OCI-LY7 (cell line): ENCODE measurements at regions not wholly inside any gene's neighbourhood (a gene's known extent, or its start where the extent isn't known, plus 50 kb on each side); places are given as distances from the start of the nearest gene placed in this dataset.
"Not testable (repeated sequence)": the region's sequence is repeated elsewhere in the genome, so short reads cannot be mapped to it uniquely, and the experiment has no call there.

Source experiments
- BruUV-seq: library from RNA; stranded (reverse); fragments of 400-500 nt; replicated peaks from 2 replicates; lab custom pipeline; 2021; lab: Mats Ljungman, UMichigan
- CTCF ChIA-PET: fragments of 300-600 bp; sonication (Branson Sonifier 250); formaldehyde crosslinking; loops from one replicate; lab custom pipeline; 2022; ENCODE audit warnings: antibody characterized with exemption; ENCODE audit not compliant: unreplicated experiment; lab: Charles Lee
- POLR2A ChIA-PET: fragments of 300-600 bp; sonication (Branson Sonifier 250); formaldehyde crosslinking; loops from one replicate; lab custom pipeline; 2022; ENCODE audit warnings: antibody characterized with exemption; lab: Charles Lee
- DNase-seq: peaks from one replicate; pipeline ENCODE4 v3.0.0-alpha.2; 2015; ENCODE audit warnings: low spot score
- H2AFZ ChIP-seq: fragments of 200-600 bp; sonication (generic), shearing (Covaris generic); 2 replicates; pipeline ENCODE4 v1.6.1; 2014; ENCODE audit warnings: mild to moderate bottlenecking, antibody characterized with exemption, low read length, moderate library complexity
- H3K27ac ChIP-seq: fragments of 200-600 bp; sonication (generic); 2 replicates; pipeline ENCODE4 v1.5.1; 2014; ENCODE audit warnings: mixed run types, low read depth, mild to moderate bottlenecking, moderate library complexity, low read length, inconsistent platforms; ENCODE audit not compliant: poor library complexity, severe bottlenecking
- H3K36me3 ChIP-seq: fragments of 200-600 bp; sonication (generic); 2 replicates; pipeline ENCODE4 v1.6.1; 2014; ENCODE audit warnings: mild to moderate bottlenecking, antibody characterized with exemption, low read length, moderate library complexity, mixed read lengths; ENCODE audit not compliant: insufficient read depth
- H3K4me1 ChIP-seq: fragments of 200-600 bp; sonication (generic); 2 replicates; pipeline ENCODE4 v1.5.1; 2014; ENCODE audit warnings: mild to moderate bottlenecking, low read length; ENCODE audit not compliant: insufficient read depth, poor library complexity, severe bottlenecking
- H3K4me2 ChIP-seq: fragments of 200-600 bp; sonication (generic); 2 replicates; pipeline ENCODE4 v1.6.1; 2014; ENCODE audit warnings: mild to moderate bottlenecking, low read length
- H3K4me3 ChIP-seq: fragments of 200-600 bp; sonication (generic); 2 replicates; pipeline ENCODE4 v1.5.1; 2014; ENCODE audit warnings: mild to moderate bottlenecking, low read depth, low read length; ENCODE audit not compliant: poor library complexity, severe bottlenecking
- H3K79me2 ChIP-seq: fragments of 200-600 bp; sonication (generic); 2 replicates; pipeline ENCODE4 v1.6.1; 2016; ENCODE audit warnings: low read depth, mild to moderate bottlenecking, low read length, moderate library complexity, mixed read lengths; ENCODE audit not compliant: insufficient read depth
- H3K9me2 ChIP-seq: fragments of 200-600 bp; sonication (generic); 2 replicates; pipeline ENCODE4 v1.6.1; 2016; ENCODE audit warnings: mild to moderate bottlenecking, low read length, mixed read lengths; ENCODE audit not compliant: insufficient read depth
- H3K9me3 ChIP-seq: fragments of 200-600 bp; sonication (generic); 2 replicates; pipeline ENCODE4 v1.6.1; 2014; ENCODE audit warnings: mild to moderate bottlenecking, mixed run types, low read length, mixed read lengths
- H4K20me1 ChIP-seq: fragments of 200-600 bp; sonication (generic); 2 replicates; pipeline ENCODE4 v1.6.1; 2014; ENCODE audit warnings: mild to moderate bottlenecking, antibody characterized with exemption, low read length, moderate library complexity, mixed read lengths; ENCODE audit not compliant: insufficient read depth
- EZH2phosphoT487 ChIP-seq: fragments of 200-600 bp; sonication (generic); IDR thresholded peaks from 2 replicates; pipeline ENCODE4 v1.6.1; 2018; ENCODE audit warnings: low read depth, borderline replicate concordance, mild to moderate bottlenecking, mixed run types, antibody characterized with exemption, low read length, moderate library complexity, mixed read lengths
- intact Hi-C: fragments of 100-400 bp; cut with micrococcal nuclease; formaldehyde crosslinking; loops from one replicate; pipeline ENCODE4 v1.10.0; 2022; ENCODE audit not compliant: unreplicated experiment
- TF ChIP-seq, protein P1 (sequence below): fragments of 200-600 bp; sonication (generic); conservative IDR thresholded peaks from 2 replicates; pipeline ENCODE4 v1.5.1; 2014; ENCODE audit warnings: mild to moderate bottlenecking, antibody characterized with exemption, low read length, moderate library complexity, mixed read lengths

DNA sequence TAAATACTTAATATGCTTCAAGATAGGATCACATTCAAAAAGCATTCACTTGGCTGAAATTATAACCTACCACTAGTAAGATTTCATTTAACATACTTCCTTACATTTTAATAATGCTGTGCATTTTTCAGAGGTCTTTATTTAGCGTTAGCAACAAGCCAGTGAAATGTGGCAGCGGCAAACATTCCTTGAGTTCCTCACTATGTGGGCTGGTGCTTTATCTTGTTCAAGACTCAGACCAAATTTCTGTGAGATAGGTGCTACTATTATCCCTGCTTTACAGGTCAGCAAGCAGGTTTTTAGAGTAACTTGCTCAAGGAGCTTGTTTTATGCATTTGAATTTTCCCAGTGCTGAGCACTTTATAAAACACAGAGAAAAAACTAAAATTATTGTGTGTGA, 132.7 kb downstream of the PLPPR4 start:
- no peaks in the 10 kb centered on the region for H4K20me1 ChIP-seq
- no peaks in the 10 kb centered on the region for H3K9me3 ChIP-seq
- ChIA-PET POLR2A (no interaction called here), CTCF (no interaction called here)
- H3K4me3 ChIP-seq, result no peak overlapping the region
- BruUV-seq, result no TSS peak
- TF ChIP-seq, protein P1, sequence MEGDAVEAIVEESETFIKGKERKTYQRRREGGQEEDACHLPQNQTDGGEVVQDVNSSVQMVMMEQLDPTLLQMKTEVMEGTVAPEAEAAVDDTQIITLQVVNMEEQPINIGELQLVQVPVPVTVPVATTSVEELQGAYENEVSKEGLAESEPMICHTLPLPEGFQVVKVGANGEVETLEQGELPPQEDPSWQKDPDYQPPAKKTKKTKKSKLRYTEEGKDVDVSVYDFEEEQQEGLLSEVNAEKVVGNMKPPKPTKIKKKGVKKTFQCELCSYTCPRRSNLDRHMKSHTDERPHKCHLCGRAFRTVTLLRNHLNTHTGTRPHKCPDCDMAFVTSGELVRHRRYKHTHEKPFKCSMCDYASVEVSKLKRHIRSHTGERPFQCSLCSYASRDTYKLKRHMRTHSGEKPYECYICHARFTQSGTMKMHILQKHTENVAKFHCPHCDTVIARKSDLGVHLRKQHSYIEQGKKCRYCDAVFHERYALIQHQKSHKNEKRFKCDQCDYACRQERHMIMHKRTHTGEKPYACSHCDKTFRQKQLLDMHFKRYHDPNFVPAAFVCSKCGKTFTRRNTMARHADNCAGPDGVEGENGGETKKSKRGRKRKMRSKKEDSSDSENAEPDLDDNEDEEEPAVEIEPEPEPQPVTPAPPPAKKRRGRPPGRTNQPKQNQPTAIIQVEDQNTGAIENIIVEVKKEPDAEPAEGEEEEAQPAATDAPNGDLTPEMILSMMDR, result no peak
- no peak for TF ChIP-seq EZH2phosphoT487
- H3K27ac ChIP-seq, result no peak overlapping the region
- no peak overlapping the region for H3K4me2 ChIP-seq
- no peaks in the 10 kb centered on the region for H3K4me1 ChIP-seq
- no peak for DNase-seq
- H3K36me3 ChIP-seq, result no peaks in the 10 kb centered on the region
- no peaks in the 10 kb centered on the region for H3K79me2 ChIP-seq
- H2AFZ ChIP-seq, result no peak overlapping the region
- intact Hi-C loops, result no loop called here
- no peaks in the 10 kb centered on the region for H3K9me2 ChIP-seq

DNA sequence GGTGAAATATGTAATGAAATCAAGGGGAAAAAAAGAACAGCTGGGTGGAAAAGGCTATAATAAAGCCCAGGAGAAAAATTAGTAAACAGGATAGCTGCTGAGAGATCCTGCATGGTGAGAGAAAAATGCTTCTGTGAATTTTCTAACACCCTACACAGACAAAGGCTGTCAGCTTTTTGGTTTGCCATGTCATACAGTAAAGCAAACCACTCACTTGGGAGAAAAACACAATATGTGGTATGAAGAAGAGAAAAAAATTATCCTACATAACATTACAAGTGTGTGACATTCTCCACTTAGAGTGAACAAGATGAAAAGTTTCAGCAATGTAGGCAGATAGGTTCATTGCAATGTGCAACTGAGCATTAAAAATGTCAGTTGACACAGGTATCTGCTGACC, 133.6 kb downstream of the PLPPR4 start:
- CTCF ChIA-PET, result no interaction called here
- Histone ChIP-seq H3K4me3 (no peak overlapping the region), H3K27ac (no peak overlapping the region), H4K20me1 (no peaks in the 10 kb centered on the region), H3K36me3 (no peaks in the 10 kb centered on the region), H3K4me2 (no peak overlapping the region), H2AFZ (no peak overlapping the region), H3K9me2 (no peaks in the 10 kb centered on the region), H3K79me2 (no peaks in the 10 kb centered on the region), H3K9me3 (no peaks in the 10 kb centered on the region), H3K4me1 (no peaks in the 10 kb centered on the region)
- DNase-seq, result no peak
- no peak for TF ChIP-seq EZH2phosphoT487
- TF ChIP-seq, protein P1, result no peak
- POLR2A ChIA-PET, result no interaction called here
- intact Hi-C loops, result no loop called here
- BruUV-seq, result no TSS peak

DNA sequence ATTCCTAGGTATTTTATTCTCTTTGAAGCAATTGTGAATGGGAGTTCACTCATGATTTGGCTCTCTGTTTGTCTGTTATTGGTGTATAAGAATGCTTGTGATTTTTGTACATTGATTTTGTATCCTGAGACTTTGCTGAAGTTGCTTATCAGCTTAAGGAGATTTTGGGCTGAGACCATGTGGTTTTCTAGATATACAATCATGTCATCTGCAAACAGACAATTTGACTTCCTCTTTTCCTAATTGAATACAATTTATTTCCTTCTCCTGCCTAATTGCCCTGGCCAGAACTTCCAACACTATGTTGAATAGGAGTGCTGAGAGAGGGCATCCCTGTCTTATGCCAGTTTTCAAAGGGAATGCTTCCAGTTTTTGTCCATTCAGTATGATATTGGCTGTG, 137.3 kb downstream of the PLPPR4 start:
- POLR2A ChIA-PET, H3K27ac ChIP-seq, H3K9me2 ChIP-seq, H3K4me3 ChIP-seq, H3K36me3 ChIP-seq, H2AFZ ChIP-seq, CTCF ChIA-PET, BruUV-seq, H3K4me1 ChIP-seq, H3K4me2 ChIP-seq, intact Hi-C loops, H3K79me2 ChIP-seq, DNase-seq, H3K9me3 ChIP-seq, H4K20me1 ChIP-seq: not testable (repeated sequence)

DNA sequence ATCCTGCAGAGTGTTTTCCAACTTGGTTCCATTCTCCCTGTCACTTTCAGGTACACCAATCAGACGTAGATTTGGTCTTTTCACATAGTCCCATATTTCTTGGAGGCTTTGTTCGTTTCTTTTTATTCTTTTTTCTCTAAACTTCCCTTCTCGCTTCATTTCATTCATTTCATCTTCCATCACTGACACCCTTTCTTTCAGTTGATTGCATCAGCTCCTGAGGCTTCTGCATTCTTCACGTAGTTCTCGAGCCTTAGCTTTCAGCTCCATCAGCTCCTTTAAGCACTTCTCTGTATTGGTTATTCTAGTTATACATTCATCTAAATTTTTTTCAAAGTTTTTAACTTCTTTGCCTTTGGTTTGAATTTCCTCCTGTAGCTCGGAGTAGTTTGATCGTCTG, 140.1 kb downstream of the PLPPR4 start:
- H3K79me2 ChIP-seq, CTCF ChIA-PET, POLR2A ChIA-PET, intact Hi-C loops, H3K4me2 ChIP-seq, H3K36me3 ChIP-seq, H3K9me3 ChIP-seq, BruUV-seq, H3K9me2 ChIP-seq, H3K4me3 ChIP-seq, H3K27ac ChIP-seq, H3K4me1 ChIP-seq, DNase-seq, H2AFZ ChIP-seq, H4K20me1 ChIP-seq: not testable (repeated sequence)

DNA sequence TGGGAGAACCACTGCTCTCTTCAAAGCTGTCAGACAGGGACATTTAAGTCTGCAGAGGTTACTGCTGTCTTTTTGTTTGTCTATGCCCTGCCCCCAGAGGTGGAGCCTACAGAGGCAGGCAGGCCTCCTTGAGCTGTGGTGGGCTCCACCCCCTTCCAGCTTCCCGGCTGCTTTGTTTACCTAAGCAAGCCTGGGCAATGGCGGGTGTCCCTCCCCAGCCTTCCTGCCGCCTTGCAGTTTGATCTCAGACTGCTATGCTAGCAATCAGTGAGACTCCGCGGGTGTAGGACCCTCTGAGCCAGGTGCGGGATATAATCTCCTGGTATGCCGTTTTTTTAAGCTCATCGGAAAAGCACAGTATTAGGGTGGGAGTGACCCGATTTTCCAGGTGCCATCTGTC, 141.0 kb downstream of the PLPPR4 start:
- H3K9me3 ChIP-seq, H3K4me3 ChIP-seq, H3K4me2 ChIP-seq, intact Hi-C loops, H3K4me1 ChIP-seq, H4K20me1 ChIP-seq, H3K27ac ChIP-seq, POLR2A ChIA-PET, CTCF ChIA-PET, H3K79me2 ChIP-seq, BruUV-seq, H2AFZ ChIP-seq, H3K36me3 ChIP-seq, DNase-seq, H3K9me2 ChIP-seq: not testable (repeated sequence)
